K562 (cell line): ENCODE measurements at regions not wholly inside any gene's neighbourhood (a gene's known extent, or its start where the extent isn't known, plus 50 kb on each side); places are given as distances from the start of the nearest gene placed in this dataset.

Experiments
- E2F4 ChIP-seq: sonication (generic); formaldehyde crosslinking; IDR thresholded peaks from 2 replicates; pipeline ENCODE4 v1.8.0; 2022; ENCODE audit warnings: mild to moderate bottlenecking, low read depth, missing genetic modification reagents
- NBN ChIP-seq: fragments of 450-650 bp; IDR thresholded peaks from 2 replicates; pipeline ENCODE4 v1.6.1; 2016; ENCODE audit warnings: low read depth, mild to moderate bottlenecking
- NFIC ChIP-seq: fragments of 450-650 bp; IDR thresholded peaks from 2 replicates; pipeline ENCODE4 v1.6.1; 2017; ENCODE audit warnings: mild to moderate bottlenecking, inconsistent platforms

DNA sequence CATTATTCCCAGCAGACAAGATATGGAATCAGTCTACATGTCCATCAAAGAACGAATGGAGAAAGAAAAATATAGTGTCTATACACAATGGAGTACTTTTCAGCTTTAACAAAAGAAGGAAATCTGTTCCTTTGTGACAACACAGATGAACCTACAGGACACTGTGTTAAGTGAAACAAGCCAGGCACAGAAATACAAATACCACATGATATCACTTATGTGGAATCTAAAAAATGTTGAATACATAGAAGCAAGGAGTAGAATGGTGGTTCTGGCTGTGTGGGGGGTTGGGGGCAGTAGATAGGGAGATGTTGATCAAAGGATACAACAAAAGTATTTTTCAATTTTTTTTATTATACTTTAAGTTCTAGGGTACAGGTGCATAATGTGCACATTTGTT, 347.7 kb upstream of the MAP2 start:
- TF ChIP-seq NBN (no peak), E2F4 (CRISPR knock-in tag) (no peak), NFIC (no peak)
